ENCODE measurements at regions not wholly inside any gene's neighbourhood (a gene's known extent, or its start where the extent isn't known, plus 50 kb on each side); places are given as distances from the start of the nearest gene placed in this dataset.
A peak's percentile ranks its signal among the peaks of the same experiment; 100 is the strongest.

DNA sequence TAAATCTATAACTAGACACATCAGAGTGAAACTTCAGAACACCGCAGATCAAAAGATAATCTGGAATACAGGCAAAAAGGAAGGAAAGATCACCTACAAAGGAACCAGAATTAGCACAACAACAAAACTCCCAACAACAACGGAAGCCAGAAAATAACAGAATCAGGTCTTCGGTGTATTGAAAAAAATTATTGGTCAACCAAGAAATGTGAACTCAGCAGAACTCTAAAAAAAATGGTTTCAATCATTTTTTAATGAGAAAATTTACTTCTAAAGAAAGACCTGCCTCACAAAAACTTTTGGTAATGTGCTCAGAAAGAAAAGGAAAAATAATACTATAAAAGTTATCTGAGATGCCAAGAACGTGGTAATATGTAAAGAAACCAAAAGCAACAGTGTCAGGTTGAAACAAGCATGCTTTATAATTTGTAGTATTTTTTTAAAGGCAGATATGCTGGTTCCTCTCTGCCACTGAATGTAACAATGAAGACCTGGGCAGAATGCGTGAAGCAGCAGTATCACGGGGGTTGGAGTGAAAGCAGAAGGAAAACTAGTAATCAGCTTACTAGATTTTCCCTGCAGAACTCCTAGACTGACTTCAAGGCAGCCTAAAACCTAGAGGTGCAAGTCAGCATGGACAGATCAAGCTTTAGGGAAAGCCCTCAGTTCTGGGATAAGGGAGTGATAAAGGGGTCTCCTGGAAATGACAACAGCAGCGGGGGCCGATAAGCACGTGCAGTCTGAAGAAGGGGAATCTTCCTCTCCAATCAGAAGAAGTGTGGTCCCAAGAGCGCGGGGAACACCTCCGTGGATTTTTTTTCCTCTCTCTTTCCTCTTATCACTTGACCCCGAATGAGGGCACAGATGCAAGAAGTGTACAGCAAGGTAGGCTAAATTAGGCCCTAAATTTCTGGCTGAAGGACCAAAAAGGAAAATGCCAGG lies 80.9 kb upstream of the TEKT1 start:
- no peaks in the 10 kb centered on the region for H3K27me3 ChIP-seq (ENCODE audit: control insufficient read depth, insufficient read depth, low read length)
- H3K9me3 ChIP-seq (ENCODE audit: control insufficient read depth, insufficient read depth, low read depth, low read length) = no peaks in the 10 kb centered on the region
- TF ChIP-seq SIN3A (IDR thresholded peaks at IDR 0.05; ENCODE audit: borderline replicate concordance, insufficient read depth, low read depth, low read length) = no peak
- no peak for TF ChIP-seq POLR2AphosphoS5 (IDR thresholded peaks at IDR 0.05; ENCODE audit: low read depth, low read length)
- TF ChIP-seq, protein P1, sequence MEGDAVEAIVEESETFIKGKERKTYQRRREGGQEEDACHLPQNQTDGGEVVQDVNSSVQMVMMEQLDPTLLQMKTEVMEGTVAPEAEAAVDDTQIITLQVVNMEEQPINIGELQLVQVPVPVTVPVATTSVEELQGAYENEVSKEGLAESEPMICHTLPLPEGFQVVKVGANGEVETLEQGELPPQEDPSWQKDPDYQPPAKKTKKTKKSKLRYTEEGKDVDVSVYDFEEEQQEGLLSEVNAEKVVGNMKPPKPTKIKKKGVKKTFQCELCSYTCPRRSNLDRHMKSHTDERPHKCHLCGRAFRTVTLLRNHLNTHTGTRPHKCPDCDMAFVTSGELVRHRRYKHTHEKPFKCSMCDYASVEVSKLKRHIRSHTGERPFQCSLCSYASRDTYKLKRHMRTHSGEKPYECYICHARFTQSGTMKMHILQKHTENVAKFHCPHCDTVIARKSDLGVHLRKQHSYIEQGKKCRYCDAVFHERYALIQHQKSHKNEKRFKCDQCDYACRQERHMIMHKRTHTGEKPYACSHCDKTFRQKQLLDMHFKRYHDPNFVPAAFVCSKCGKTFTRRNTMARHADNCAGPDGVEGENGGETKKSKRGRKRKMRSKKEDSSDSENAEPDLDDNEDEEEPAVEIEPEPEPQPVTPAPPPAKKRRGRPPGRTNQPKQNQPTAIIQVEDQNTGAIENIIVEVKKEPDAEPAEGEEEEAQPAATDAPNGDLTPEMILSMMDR (IDR thresholded peaks at IDR 0.05) = no peak
- in situ Hi-C loops (cut with HindIII; ENCODE audit: low pct_unique_long_range_greater_than_20kb, low sequenced_read_pairs) (no loop called here), intact Hi-C loops (cut with micrococcal nuclease; ENCODE audit: unreplicated experiment) (loop anchor here (2.0 to 5.0 kb wide), 2 partner anchors 92 to 110 kb away; partner anchors contain the start of gene BCL6B)
- H3K4me3 ChIP-seq (ENCODE audit: low read depth in 2 of 2, low read length in 2 of 2) = no peak overlapping the region
- ATAC-seq = no peak
- no peaks in the 10 kb centered on the region for H3K4me1 ChIP-seq (ENCODE audit: control insufficient read depth, insufficient read depth, low read length)
- DNase-seq (ENCODE audit: low read depth, low spot score) = no peak
- no TSS peak for BruUV-seq (replicated peaks)
- CTCF ChIA-PET = no interaction called here
- H3K27ac ChIP-seq (ENCODE audit: low read length) = no peak overlapping the region
- POLR2A ChIA-PET = no interaction called here
- H3K36me3 ChIP-seq (ENCODE audit: control insufficient read depth, insufficient read depth, low read length) = no peaks in the 10 kb centered on the region

GRCh38 chr17:6913608-6914443 lies 82.0 kb upstream of the ALOX12 start:
- TF ChIP-seq, protein P1 (IDR thresholded peaks at IDR 0.05) = peak; percentile 90
- no peak for TF ChIP-seq SIN3A (IDR thresholded peaks at IDR 0.05; ENCODE audit: borderline replicate concordance, insufficient read depth, low read depth, low read length)
- ATAC-seq (peak; percentile 88), DNase-seq (ENCODE audit: low read depth, low spot score) (peak; percentile 35)
- no peaks in the 10 kb centered on the region for H3K4me1 ChIP-seq (ENCODE audit: control insufficient read depth, insufficient read depth, low read length)
- ChIA-PET CTCF (interaction anchor here (0.5 to 2.8 kb wide), 5 partner anchors 70 to 247 kb away, joined by 3 to 15 read pairs (median 5); a partner anchor contains a TSS), POLR2A (no interaction called here)
- BruUV-seq (replicated peaks) = no TSS peak
- intact Hi-C loops (cut with micrococcal nuclease; ENCODE audit: unreplicated experiment) (loop anchor here (2.0 to 5.0 kb wide), 2 partner anchors 91 to 108 kb away; partner anchors contain the start of gene BCL6B), in situ Hi-C loops (cut with HindIII; ENCODE audit: low pct_unique_long_range_greater_than_20kb, low sequenced_read_pairs) (no loop called here)
- H3K9me3 ChIP-seq (ENCODE audit: control insufficient read depth, insufficient read depth, low read depth, low read length) = no peaks in the 10 kb centered on the region
- no peak overlapping the region for H3K27ac ChIP-seq (ENCODE audit: low read length)
- no peaks in the 10 kb centered on the region for H3K27me3 ChIP-seq (ENCODE audit: control insufficient read depth, insufficient read depth, low read length)
- H3K36me3 ChIP-seq (ENCODE audit: control insufficient read depth, insufficient read depth, low read length) = no peaks in the 10 kb centered on the region
- H3K4me3 ChIP-seq (ENCODE audit: low read depth in 2 of 2, low read length in 2 of 2) = peak overlapping the region in 1 of 2 experiments; percentile 9; a peak in 1 of 4 replicates

DNA sequence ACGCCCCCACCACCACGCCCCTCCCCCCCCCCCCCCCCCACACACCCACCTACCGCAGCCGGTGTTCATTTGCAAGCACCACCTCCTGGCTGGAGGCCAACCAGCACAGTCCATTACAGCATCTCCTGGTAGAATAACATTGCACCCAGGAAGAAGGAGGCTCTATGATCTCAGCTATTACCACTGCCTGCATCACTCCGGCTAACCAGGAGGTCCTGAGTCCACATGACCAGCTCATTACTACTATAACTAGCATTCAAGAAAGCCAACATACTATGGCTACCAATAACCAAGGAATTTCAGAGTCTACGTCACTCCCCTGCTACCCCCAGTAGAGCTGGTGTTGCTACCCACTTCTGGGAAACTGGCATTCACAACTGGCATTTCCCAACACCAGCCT lies 81.1 kb upstream of the ALOX12 start:
- DNase-seq (ENCODE audit: low read depth, low spot score) (no peak), ATAC-seq (no peak)
- in situ Hi-C loops (cut with HindIII; ENCODE audit: low pct_unique_long_range_greater_than_20kb, low sequenced_read_pairs) = no loop called here
- Histone ChIP-seq H3K4me3 (ENCODE audit: low read depth in 2 of 2, low read length in 2 of 2) (no peak overlapping the region), H3K9me3 (ENCODE audit: control insufficient read depth, insufficient read depth, low read depth, low read length) (no peaks in the 10 kb centered on the region), H3K36me3 (ENCODE audit: control insufficient read depth, insufficient read depth, low read length) (no peaks in the 10 kb centered on the region), H3K27ac (ENCODE audit: low read length) (no peak overlapping the region), H3K27me3 (ENCODE audit: control insufficient read depth, insufficient read depth, low read length) (no peaks in the 10 kb centered on the region), H3K4me1 (ENCODE audit: control insufficient read depth, insufficient read depth, low read length) (no peaks in the 10 kb centered on the region)
- BruUV-seq (replicated peaks) = no TSS peak
- ChIA-PET CTCF (interaction anchor here (0.5 to 2.8 kb wide), 5 partner anchors 71 to 107 kb away, joined by 3 to 15 read pairs (median 5); a partner anchor contains a TSS), POLR2A (no interaction called here)
- intact Hi-C loops (cut with micrococcal nuclease; ENCODE audit: unreplicated experiment) = loop anchor here (5.0 kb wide), 1 partner anchor 108 kb away; the partner anchor contains the start of gene BCL6B
- TF ChIP-seq SIN3A (IDR thresholded peaks at IDR 0.05; ENCODE audit: borderline replicate concordance, insufficient read depth, low read depth, low read length) (no peak), POLR2AphosphoS5 (IDR thresholded peaks at IDR 0.05; ENCODE audit: low read depth, low read length) (no peak)
